ENCODE measurements at regions not wholly inside any gene's neighbourhood (a gene's known extent, or its start where the extent isn't known, plus 50 kb on each side); places are given as distances from the start of the nearest gene placed in this dataset.
A peak's percentile ranks its signal among the peaks of the same experiment; 100 is the strongest.

GRCh38 chr12:67161322-67161918, 107.7 kb upstream of the CAND1 start:
- DNase-seq, result peak; percentile 50

- no peak for DNase-seq
These were observed 95.9 kb upstream of the CAND1 start for GRCh38 chr12:67173258-67173657.

GRCh38 chr12:67182551-67182950, 86.6 kb upstream of the CAND1 start:
- no peak for DNase-seq

- peak; percentile 20 for DNase-seq
These were observed 75.5 kb upstream of the CAND1 start for GRCh38 chr12:67193704-67194103.

GRCh38 chr12:67200386-67200785, 68.8 kb upstream of the CAND1 start:
- DNase-seq, result no peak

- DNase-seq, result no peak
These were observed 67.0 kb upstream of the CAND1 start for GRCh38 chr12:67202011-67202677.

GRCh38 chr12:67202678-67203012, 66.5 kb upstream of the CAND1 start:
- DNase-seq, result no peak

- no peak for DNase-seq
These were observed 60.7 kb upstream of the CAND1 start for GRCh38 chr12:67208281-67209067.

- DNase-seq, result no peak
These were observed 58.1 kb upstream of the CAND1 start for GRCh38 chr12:67211029-67211428.

- no peak for DNase-seq
These were observed 57.7 kb upstream of the CAND1 start for GRCh38 chr12:67211494-67211893.

- DNase-seq, result no peak
These were observed 51.5 kb upstream of the CAND1 start for GRCh38 chr12:67217647-67218046.

All from activated CD4-positive, alpha-beta T cell treated with anti-CD3 and anti-CD28 coated beads, Interleukin-2, Interleukin-6, amounts not matched to agents 100 ng/mL and 50 ng/mL, durations not matched to agents 16 hours and 8 hours (primary cell).